Nephron progenitor cell (in vitro differentiated cells): ENCODE measurements at regions not wholly inside any gene's neighbourhood (a gene's known extent, or its start where the extent isn't known, plus 50 kb on each side); places are given as distances from the start of the nearest gene placed in this dataset.

ENCODE experiments used
- DNase-seq: peaks from one replicate; pipeline ENCODE4 v3.0.0; 2021
- H3K27ac Mint-ChIP-seq: 2 replicates; pipeline ENCODE4 v1.8.0; 2021; ENCODE audit warnings: mild to moderate bottlenecking, moderate library complexity, mixed read lengths
- H3K27me3 Mint-ChIP-seq: 2 replicates; pipeline ENCODE4 v1.8.0; 2021; ENCODE audit warnings: mild to moderate bottlenecking, low read depth, mixed read lengths; ENCODE audit not compliant: poor library complexity
- H3K36me3 Mint-ChIP-seq: 2 replicates; pipeline ENCODE4 v1.8.0; 2021; ENCODE audit warnings: low read depth, mixed read lengths
- H3K4me1 Mint-ChIP-seq: 2 replicates; pipeline ENCODE4 v1.8.0; 2021; ENCODE audit warnings: mixed read lengths
- H3K4me3 Mint-ChIP-seq: 2 replicates; pipeline ENCODE4 v1.8.0; 2021; ENCODE audit warnings: mild to moderate bottlenecking, moderate library complexity, mixed read lengths
- H3K9me3 Mint-ChIP-seq: 2 replicates; pipeline ENCODE4 v1.8.0; 2021; ENCODE audit warnings: mild to moderate bottlenecking, moderate library complexity, mixed read lengths
- TF ChIP-seq, protein P1 (sequence below): fragments of 200-600 bp; sonication (generic); IDR thresholded peaks from 2 replicates; pipeline ENCODE4 v1.5.0; 2021; ENCODE audit warnings: antibody characterized with exemption

- Mint-ChIP-seq H3K27ac (no peak overlapping the region), H3K27me3 (no peaks in the 10 kb centered on the region), H3K4me1 (no peaks in the 10 kb centered on the region), H3K4me3 (no peak overlapping the region), H3K36me3 (no peaks in the 10 kb centered on the region), H3K9me3 (peaks cover 80% of the 10 kb centered on the region)
- DNase-seq, result no peak
- TF ChIP-seq, protein P1, sequence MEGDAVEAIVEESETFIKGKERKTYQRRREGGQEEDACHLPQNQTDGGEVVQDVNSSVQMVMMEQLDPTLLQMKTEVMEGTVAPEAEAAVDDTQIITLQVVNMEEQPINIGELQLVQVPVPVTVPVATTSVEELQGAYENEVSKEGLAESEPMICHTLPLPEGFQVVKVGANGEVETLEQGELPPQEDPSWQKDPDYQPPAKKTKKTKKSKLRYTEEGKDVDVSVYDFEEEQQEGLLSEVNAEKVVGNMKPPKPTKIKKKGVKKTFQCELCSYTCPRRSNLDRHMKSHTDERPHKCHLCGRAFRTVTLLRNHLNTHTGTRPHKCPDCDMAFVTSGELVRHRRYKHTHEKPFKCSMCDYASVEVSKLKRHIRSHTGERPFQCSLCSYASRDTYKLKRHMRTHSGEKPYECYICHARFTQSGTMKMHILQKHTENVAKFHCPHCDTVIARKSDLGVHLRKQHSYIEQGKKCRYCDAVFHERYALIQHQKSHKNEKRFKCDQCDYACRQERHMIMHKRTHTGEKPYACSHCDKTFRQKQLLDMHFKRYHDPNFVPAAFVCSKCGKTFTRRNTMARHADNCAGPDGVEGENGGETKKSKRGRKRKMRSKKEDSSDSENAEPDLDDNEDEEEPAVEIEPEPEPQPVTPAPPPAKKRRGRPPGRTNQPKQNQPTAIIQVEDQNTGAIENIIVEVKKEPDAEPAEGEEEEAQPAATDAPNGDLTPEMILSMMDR, result no peak
These were observed 204.0 kb downstream of the UBE3A start for GRCh38 chr15:25234831-25235230.

DNA sequence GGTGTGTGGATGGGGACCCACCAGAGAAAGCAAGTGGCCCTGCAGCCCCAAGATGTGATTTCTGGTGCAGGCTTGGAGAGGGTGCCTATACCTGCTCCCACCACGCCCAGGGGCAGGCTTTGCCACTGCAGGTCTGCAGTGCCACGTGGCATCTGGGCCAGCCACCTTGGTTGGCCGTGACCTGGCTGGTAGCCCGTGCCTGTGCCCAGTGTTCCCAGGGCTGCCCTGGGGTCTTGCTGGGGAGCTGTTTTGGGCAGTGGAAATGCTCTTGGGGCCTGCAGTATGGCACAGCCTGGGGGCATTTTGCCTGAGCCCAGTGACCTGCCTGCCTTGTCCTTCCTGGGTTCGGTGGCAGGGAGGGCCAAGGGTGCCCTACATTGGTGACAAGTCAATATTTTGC, 203.4 kb downstream of the UBE3A start:
- Mint-ChIP-seq H3K27ac (no peak overlapping the region), H3K27me3 (no peaks in the 10 kb centered on the region), H3K36me3 (no peaks in the 10 kb centered on the region), H3K4me1 (no peaks in the 10 kb centered on the region), H3K4me3 (no peak overlapping the region), H3K9me3 (peaks cover 80% of the 10 kb centered on the region)
- DNase-seq, result no peak
- TF ChIP-seq, protein P1, result no peak

DNA sequence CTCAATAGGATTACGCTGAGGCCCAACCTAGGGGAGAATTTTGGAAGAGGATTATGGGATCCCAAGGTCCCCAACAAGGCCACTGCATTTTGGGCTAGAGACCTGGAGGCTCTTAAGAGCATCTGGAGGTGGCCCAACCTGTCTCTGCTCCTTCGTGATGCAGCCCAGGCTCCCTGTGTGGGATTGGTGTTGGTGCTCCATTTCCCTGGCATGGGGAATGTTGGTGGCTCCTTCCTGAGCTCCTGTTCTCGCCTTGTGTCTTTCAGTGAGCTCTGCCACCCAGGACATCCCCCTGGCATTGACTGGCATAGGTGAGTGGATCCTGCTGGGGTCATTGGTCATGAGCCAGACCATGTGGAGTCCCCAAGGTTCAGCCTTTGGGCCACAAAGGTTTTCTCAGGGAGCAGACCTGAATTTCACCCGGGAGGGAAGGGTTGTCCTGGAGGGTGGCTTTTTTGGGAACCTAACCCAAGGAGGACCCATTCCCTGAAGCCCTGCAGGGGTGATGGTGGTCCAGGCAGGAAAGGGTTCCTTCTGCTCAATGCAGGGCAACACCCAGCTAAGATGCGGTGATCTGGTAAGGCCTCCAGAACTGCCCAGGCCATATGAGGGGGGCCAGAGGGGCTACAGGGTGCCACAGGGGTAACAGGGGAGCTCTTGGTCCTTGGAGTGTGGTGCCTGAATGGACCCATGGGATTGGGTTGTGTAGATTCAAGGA, 202.5 kb downstream of the UBE3A start:
- no peaks in the 10 kb centered on the region for H3K4me1 Mint-ChIP-seq
- H3K27ac Mint-ChIP-seq, result no peak overlapping the region
- H3K9me3 Mint-ChIP-seq, result peaks cover 78% of the 10 kb centered on the region

DNA sequence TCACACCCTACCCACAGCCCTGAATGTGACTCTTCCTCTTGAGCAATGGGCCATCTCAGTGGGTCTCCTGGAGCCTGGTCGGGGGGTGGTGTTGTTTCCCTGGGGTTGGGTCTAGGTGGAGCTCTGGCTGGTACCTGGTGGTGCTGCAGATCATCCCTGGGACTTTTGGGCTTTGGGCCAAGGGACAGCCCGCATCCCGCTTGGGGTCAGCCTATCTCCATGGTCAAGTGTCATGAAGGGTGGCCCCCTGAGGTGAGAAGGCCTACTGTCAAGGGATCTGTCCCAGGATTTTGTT, 202.0 kb downstream of the UBE3A start:
- no peak for DNase-seq
- Mint-ChIP-seq H3K4me1 (no peaks in the 10 kb centered on the region), H3K27me3 (no peaks in the 10 kb centered on the region), H3K9me3 (peaks cover 78% of the 10 kb centered on the region), H3K27ac (no peak overlapping the region), H3K4me3 (no peak overlapping the region), H3K36me3 (no peaks in the 10 kb centered on the region)
- TF ChIP-seq, protein P1, result no peak

More for the DNA sequence above, 202.5 kb downstream of the UBE3A start:
- TF ChIP-seq, protein P1, result no peak
- no peaks in the 10 kb centered on the region for H3K36me3 Mint-ChIP-seq
- DNase-seq, result no peak
- no peak overlapping the region for H3K4me3 Mint-ChIP-seq
- no peaks in the 10 kb centered on the region for H3K27me3 Mint-ChIP-seq

- Mint-ChIP-seq H3K27me3 (no peaks in the 10 kb centered on the region), H3K4me3 (no peak overlapping the region), H3K27ac (no peak overlapping the region), H3K36me3 (no peaks in the 10 kb centered on the region), H3K9me3 (peaks cover 79% of the 10 kb centered on the region), H3K4me1 (no peaks in the 10 kb centered on the region)
- DNase-seq, result no peak
- TF ChIP-seq, protein P1, result no peak
These were observed 201.4 kb downstream of the UBE3A start for GRCh38 chr15:25237291-25237978.

DNA sequence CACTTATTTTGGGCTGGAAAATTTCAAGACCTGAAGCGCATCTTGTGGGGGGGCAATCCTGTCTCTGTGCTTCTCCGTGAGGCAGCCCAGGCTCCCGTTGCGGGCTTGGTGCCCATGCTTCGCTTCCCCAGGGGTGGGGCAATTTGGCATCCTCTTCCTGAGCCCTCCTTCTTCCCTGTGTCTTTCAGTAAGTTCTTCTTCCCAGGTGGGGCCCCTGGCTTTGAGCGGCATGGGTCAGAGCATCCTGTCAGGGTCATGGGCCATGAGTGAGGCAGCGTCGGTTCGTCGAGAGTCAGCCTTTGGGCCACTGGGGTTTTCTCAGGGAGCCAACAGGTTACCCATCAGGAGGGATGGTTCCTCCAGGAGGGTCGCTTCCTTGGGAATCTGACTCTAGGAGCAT, 200.7 kb downstream of the UBE3A start:
- no peak for DNase-seq
- Mint-ChIP-seq H3K9me3 (peaks cover 79% of the 10 kb centered on the region), H3K4me1 (no peaks in the 10 kb centered on the region), H3K27me3 (no peaks in the 10 kb centered on the region), H3K36me3 (no peaks in the 10 kb centered on the region), H3K27ac (no peak overlapping the region), H3K4me3 (no peak overlapping the region)
- TF ChIP-seq, protein P1, result no peak
